ENCODE measurements at regions not wholly inside any gene's neighbourhood (a gene's known extent, or its start where the extent isn't known, plus 50 kb on each side); places are given as distances from the start of the nearest gene placed in this dataset.

GRCh38 chr13:36530861-36531590, 98.7 kb downstream of the CCNA1 start:
- no TSS peak for BruUV-seq (replicated peaks)
- CTCF ChIA-PET: no interaction called here
- H2AFZ ChIP-seq: no peak overlapping the region
- H3K4me2 ChIP-seq: no peak overlapping the region
- POLR2A ChIA-PET (ENCODE audit: unreplicated experiment): interaction anchor here (0.6 kb wide), 1 partner anchor 23 kb away, joined by 3 read pairs; no protein-coding TSS in a partner anchor
- TF ChIP-seq, protein P1, sequence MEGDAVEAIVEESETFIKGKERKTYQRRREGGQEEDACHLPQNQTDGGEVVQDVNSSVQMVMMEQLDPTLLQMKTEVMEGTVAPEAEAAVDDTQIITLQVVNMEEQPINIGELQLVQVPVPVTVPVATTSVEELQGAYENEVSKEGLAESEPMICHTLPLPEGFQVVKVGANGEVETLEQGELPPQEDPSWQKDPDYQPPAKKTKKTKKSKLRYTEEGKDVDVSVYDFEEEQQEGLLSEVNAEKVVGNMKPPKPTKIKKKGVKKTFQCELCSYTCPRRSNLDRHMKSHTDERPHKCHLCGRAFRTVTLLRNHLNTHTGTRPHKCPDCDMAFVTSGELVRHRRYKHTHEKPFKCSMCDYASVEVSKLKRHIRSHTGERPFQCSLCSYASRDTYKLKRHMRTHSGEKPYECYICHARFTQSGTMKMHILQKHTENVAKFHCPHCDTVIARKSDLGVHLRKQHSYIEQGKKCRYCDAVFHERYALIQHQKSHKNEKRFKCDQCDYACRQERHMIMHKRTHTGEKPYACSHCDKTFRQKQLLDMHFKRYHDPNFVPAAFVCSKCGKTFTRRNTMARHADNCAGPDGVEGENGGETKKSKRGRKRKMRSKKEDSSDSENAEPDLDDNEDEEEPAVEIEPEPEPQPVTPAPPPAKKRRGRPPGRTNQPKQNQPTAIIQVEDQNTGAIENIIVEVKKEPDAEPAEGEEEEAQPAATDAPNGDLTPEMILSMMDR (conservative IDR thresholded peaks at IDR 0.05): no peak
- TF ChIP-seq EZH2 (IDR thresholded peaks at IDR 0.05; ENCODE audit: low read depth): no peak
- H4K20me1 ChIP-seq (ENCODE audit: insufficient read depth): no peaks in the 10 kb centered on the region
- H3K4me1 ChIP-seq (replicated peaks; ENCODE audit: insufficient read depth): peaks cover 11% of the 10 kb centered on the region
- H3K9me3 ChIP-seq (ENCODE audit: insufficient read depth, low read depth): no peaks in the 10 kb centered on the region
- no peaks in the 10 kb centered on the region for H3K9me2 ChIP-seq (ENCODE audit: insufficient read depth)
- H3K27ac ChIP-seq: no peak overlapping the region
- H3F3A ChIP-seq (ENCODE audit: insufficient read depth, low read depth): no peaks in the 10 kb centered on the region
- H3K36me3 ChIP-seq (ENCODE audit: low read depth): no peaks in the 10 kb centered on the region
- intact Hi-C loops (cut with micrococcal nuclease; ENCODE audit: unreplicated experiment): no loop called here
- no peaks in the 10 kb centered on the region for H3K79me2 ChIP-seq (ENCODE audit: low read depth)
- H3K4me3 ChIP-seq: no peak overlapping the region
- no peak for DNase-seq
- no peaks in the 10 kb centered on the region for H3K27me3 ChIP-seq (ENCODE audit: insufficient read depth, low read depth)

GRCh38 chr13:36531746-36532486, 99.6 kb downstream of the CCNA1 start:
- Histone ChIP-seq H3K79me2 (ENCODE audit: low read depth) (no peaks in the 10 kb centered on the region), H4K20me1 (ENCODE audit: insufficient read depth) (no peaks in the 10 kb centered on the region), H3K9me2 (ENCODE audit: insufficient read depth) (no peaks in the 10 kb centered on the region), H3K4me1 (replicated peaks; ENCODE audit: insufficient read depth) (peaks cover 11% of the 10 kb centered on the region), H3K27ac (no peak overlapping the region), H3F3A (ENCODE audit: insufficient read depth, low read depth) (no peaks in the 10 kb centered on the region), H3K27me3 (ENCODE audit: insufficient read depth, low read depth) (no peaks in the 10 kb centered on the region), H3K4me3 (no peak overlapping the region), H3K9me3 (ENCODE audit: insufficient read depth, low read depth) (no peaks in the 10 kb centered on the region), H3K4me2 (no peak overlapping the region), H2AFZ (no peak overlapping the region), H3K36me3 (ENCODE audit: low read depth) (no peaks in the 10 kb centered on the region)
- CTCF ChIA-PET: no interaction called here
- intact Hi-C loops (cut with micrococcal nuclease; ENCODE audit: unreplicated experiment): no loop called here
- POLR2A ChIA-PET (ENCODE audit: unreplicated experiment): interaction anchor here (0.6 kb wide), 1 partner anchor 22 kb away, joined by 3 read pairs; no protein-coding TSS in a partner anchor
- no peak for DNase-seq
- no peak for TF ChIP-seq EZH2 (IDR thresholded peaks at IDR 0.05; ENCODE audit: low read depth)
- TF ChIP-seq, protein P1 (conservative IDR thresholded peaks at IDR 0.05): no peak
- no TSS peak for BruUV-seq (replicated peaks)

- Histone ChIP-seq H3K4me2 (peak overlapping the region; percentile 25; the same call in 1 of the 2 replicates), H3K9me2 (ENCODE audit: insufficient read depth) (no peaks in the 10 kb centered on the region), H3K27me3 (ENCODE audit: insufficient read depth, low read depth) (no peaks in the 10 kb centered on the region), H4K20me1 (ENCODE audit: insufficient read depth) (no peaks in the 10 kb centered on the region), H3K79me2 (ENCODE audit: low read depth) (no peaks in the 10 kb centered on the region), H3K4me1 (replicated peaks; ENCODE audit: insufficient read depth) (peaks cover 11% of the 10 kb centered on the region), H2AFZ (no peak overlapping the region), H3K36me3 (ENCODE audit: low read depth) (no peaks in the 10 kb centered on the region), H3K4me3 (no peak overlapping the region), H3K9me3 (ENCODE audit: insufficient read depth, low read depth) (no peaks in the 10 kb centered on the region), H3K27ac (no peak overlapping the region), H3F3A (ENCODE audit: insufficient read depth, low read depth) (no peaks in the 10 kb centered on the region)
- TF ChIP-seq, protein P1 (conservative IDR thresholded peaks at IDR 0.05): no peak
- no peak for TF ChIP-seq EZH2 (IDR thresholded peaks at IDR 0.05; ENCODE audit: low read depth)
- ChIA-PET POLR2A (ENCODE audit: unreplicated experiment) (no interaction called here), CTCF (interaction anchor here (0.6 kb wide), 1 partner anchor 307 kb away, joined by 3 read pairs; no protein-coding TSS in a partner anchor)
- no TSS peak for BruUV-seq (replicated peaks)
- no peak for DNase-seq
- intact Hi-C loops (cut with micrococcal nuclease; ENCODE audit: unreplicated experiment): no loop called here
These were observed 101.5 kb downstream of the CCNA1 start for GRCh38 chr13:36533806-36534205.

All from PC-9 (cell line).